Gastroesophageal sphincter (tissue), 3 donors: ENCODE measurements at regions not wholly inside any gene's neighbourhood (a gene's known extent, or its start where the extent isn't known, plus 50 kb on each side); places are given as distances from the start of the nearest gene placed in this dataset.

Experiments used
- EP300 ChIP-seq: sonication (generic); formaldehyde crosslinking; IDR thresholded peaks from one replicate; pipeline ENCODE4 v1.6.1; 2017; ENCODE audit warnings: antibody characterized with exemption, mild to moderate bottlenecking
- POLR2A ChIP-seq, 2 donors: fragments of 450-650 bp; IDR thresholded peaks; one replicate each; pipeline ENCODE4 v1.6.1; 2017; ENCODE audit warnings: antibody characterized with exemption in 2 of 2, mild to moderate bottlenecking in 2 of 2, moderate library complexity in 1 of 2
- POLR2AphosphoS5 ChIP-seq: sonication (generic); formaldehyde crosslinking; IDR thresholded peaks from one replicate; pipeline ENCODE4 v1.6.1; 2017; ENCODE audit warnings: antibody characterized with exemption
- TF ChIP-seq, protein P1 (sequence below), 4 experiments: fragments of 200-600 bp in 2 of 4; fragments of 450-650 bp in 2 of 4; sonication (generic) in 1 of 4; IDR thresholded peaks; one replicate each; pipeline ENCODE4 v1.5.1; 2017 to 2019; ENCODE audit warnings: antibody characterized with exemption in 4 of 4, mild to moderate bottlenecking in 2 of 4, moderate library complexity in 2 of 4

DNA sequence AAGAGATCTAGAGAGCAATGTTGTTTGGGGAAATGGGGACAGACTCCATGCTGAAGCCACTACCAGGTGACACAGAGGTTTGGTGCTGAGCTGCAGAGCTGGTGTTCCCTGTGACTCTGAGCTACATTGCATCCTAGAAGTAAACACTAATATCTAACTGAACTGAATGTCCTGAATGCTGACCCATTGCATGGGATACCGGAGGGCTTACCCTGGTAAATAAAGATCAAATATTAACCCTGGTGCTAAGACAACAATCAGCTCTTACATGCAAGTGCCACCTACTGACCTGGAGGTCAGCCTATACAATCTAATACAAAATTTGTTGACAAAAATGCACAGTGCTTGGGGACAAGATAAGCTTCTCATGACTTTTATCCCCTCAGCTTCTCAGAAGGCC lies 851.3 kb upstream of the KCND2 start:
- no peak for TF ChIP-seq POLR2A (IDR thresholded peaks at IDR 0.05)
- TF ChIP-seq, protein P1, sequence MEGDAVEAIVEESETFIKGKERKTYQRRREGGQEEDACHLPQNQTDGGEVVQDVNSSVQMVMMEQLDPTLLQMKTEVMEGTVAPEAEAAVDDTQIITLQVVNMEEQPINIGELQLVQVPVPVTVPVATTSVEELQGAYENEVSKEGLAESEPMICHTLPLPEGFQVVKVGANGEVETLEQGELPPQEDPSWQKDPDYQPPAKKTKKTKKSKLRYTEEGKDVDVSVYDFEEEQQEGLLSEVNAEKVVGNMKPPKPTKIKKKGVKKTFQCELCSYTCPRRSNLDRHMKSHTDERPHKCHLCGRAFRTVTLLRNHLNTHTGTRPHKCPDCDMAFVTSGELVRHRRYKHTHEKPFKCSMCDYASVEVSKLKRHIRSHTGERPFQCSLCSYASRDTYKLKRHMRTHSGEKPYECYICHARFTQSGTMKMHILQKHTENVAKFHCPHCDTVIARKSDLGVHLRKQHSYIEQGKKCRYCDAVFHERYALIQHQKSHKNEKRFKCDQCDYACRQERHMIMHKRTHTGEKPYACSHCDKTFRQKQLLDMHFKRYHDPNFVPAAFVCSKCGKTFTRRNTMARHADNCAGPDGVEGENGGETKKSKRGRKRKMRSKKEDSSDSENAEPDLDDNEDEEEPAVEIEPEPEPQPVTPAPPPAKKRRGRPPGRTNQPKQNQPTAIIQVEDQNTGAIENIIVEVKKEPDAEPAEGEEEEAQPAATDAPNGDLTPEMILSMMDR (IDR thresholded peaks at IDR 0.05): no peak
- TF ChIP-seq EP300: no peak
- TF ChIP-seq POLR2AphosphoS5: no peak
